Mesothelial cell of epicardium (in vitro differentiated cells): ENCODE measurements at regions not wholly inside any gene's neighbourhood (a gene's known extent, or its start where the extent isn't known, plus 50 kb on each side); places are given as distances from the start of the nearest gene placed in this dataset.
A peak's percentile ranks its signal among the peaks of the same experiment; 100 is the strongest.

Source experiments
- DNase-seq, 2 experiments: peaks; one replicate each; pipeline ENCODE4 v3.0.0; 2021; ENCODE audit warnings: low spot score in 2 of 2; ENCODE audit not compliant: unreplicated experiment in 2 of 2
- H3K27ac Mint-ChIP-seq: 2 replicates; pipeline ENCODE4 v1.8.0; 2021; ENCODE audit warnings: mixed read lengths
- H3K27me3 Mint-ChIP-seq: 2 replicates; pipeline ENCODE4 v1.8.0; 2021; ENCODE audit warnings: low read depth, mixed read lengths
- H3K36me3 Mint-ChIP-seq: 2 replicates; pipeline ENCODE4 v1.8.0; 2021; ENCODE audit warnings: mixed read lengths
- H3K4me1 Mint-ChIP-seq: 2 replicates; pipeline ENCODE4 v1.8.0; 2021; ENCODE audit warnings: mixed read lengths
- H3K4me3 Mint-ChIP-seq: 2 replicates; pipeline ENCODE4 v1.8.0; 2021; ENCODE audit warnings: mild to moderate bottlenecking, moderate library complexity, mixed read lengths
- H3K9me3 Mint-ChIP-seq: 2 replicates; pipeline ENCODE4 v1.8.0; 2021; ENCODE audit warnings: mixed read lengths
- TF ChIP-seq, protein P1 (sequence below): fragments of 200-600 bp; sonication (generic); IDR thresholded peaks from one replicate; pipeline ENCODE4 v1.5.0; 2021; ENCODE audit warnings: antibody characterized with exemption; ENCODE audit not compliant: unreplicated experiment

DNA sequence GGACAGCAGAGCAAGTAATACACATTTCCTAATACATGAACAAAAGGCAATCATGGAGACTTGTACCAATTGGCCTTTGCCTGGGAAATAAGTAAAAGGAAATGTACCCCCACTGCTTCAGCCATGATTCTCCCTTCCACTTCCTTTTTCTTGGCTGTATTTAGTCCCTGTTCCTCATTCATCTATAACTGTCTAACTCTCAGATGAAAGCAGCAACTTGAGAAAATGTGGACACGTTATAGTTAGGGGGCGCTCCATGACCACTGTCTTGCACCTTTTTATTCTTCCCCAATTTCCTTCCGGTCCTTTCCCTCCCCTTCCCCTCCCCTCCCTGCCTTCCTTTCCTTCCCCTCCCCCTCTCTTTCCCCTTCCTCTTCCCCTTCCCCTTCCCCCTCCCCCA, 61.3 kb upstream of the BARX2 start:
- DNase-seq = no peak
- TF ChIP-seq, protein P1, sequence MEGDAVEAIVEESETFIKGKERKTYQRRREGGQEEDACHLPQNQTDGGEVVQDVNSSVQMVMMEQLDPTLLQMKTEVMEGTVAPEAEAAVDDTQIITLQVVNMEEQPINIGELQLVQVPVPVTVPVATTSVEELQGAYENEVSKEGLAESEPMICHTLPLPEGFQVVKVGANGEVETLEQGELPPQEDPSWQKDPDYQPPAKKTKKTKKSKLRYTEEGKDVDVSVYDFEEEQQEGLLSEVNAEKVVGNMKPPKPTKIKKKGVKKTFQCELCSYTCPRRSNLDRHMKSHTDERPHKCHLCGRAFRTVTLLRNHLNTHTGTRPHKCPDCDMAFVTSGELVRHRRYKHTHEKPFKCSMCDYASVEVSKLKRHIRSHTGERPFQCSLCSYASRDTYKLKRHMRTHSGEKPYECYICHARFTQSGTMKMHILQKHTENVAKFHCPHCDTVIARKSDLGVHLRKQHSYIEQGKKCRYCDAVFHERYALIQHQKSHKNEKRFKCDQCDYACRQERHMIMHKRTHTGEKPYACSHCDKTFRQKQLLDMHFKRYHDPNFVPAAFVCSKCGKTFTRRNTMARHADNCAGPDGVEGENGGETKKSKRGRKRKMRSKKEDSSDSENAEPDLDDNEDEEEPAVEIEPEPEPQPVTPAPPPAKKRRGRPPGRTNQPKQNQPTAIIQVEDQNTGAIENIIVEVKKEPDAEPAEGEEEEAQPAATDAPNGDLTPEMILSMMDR = no peak
- Mint-ChIP-seq H3K27me3 (no peaks in the 10 kb centered on the region), H3K9me3 (peaks cover 4% of the 10 kb centered on the region), H3K4me3 (no peak overlapping the region), H3K36me3 (peaks cover under 1% of the 10 kb centered on the region), H3K4me1 (peaks cover 43% of the 10 kb centered on the region), H3K27ac (no peak overlapping the region)

DNA sequence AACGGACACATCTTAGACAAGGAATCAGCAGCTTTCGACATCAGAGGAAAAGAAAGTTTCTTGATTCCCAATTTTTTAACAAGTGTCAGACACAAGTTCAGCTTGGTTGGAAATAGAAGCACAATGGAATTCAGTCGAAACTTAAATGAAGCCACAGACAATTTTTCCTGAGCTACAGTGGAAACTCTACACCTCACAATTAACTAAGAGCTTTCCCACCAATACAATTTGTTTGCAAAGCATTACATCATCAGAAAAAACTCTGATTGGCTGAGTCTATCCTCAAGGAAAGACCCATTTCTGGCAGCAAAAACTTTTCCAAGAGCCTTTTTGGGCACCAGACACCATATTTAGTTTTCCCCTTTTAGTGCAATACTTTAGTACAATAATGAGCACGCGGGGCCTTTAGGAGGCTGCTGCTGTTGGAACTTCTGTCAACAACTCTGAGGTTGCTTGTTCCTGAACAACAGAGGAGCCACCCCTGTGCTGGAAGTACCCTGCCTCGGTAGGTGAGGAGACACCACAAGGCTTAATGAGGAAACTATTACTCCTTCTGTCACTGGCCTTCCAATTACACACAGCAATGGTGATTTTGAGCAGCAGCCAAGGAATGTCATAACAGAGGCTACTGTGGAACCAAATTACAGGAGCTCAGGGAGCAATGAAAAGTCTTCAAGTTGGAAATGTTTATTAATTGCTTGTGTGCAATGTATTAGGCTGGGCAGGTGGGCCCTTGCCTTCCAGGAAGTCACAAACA, 61.9 kb upstream of the BARX2 start:
- Mint-ChIP-seq H3K27ac (peak overlapping the region; percentile 81), H3K27me3 (no peaks in the 10 kb centered on the region), H3K36me3 (peaks cover 2% of the 10 kb centered on the region), H3K9me3 (peaks cover 8% of the 10 kb centered on the region), H3K4me3 (no peak overlapping the region), H3K4me1 (peaks cover 41% of the 10 kb centered on the region)
- DNase-seq = no peak
- TF ChIP-seq, protein P1 = no peak

DNA sequence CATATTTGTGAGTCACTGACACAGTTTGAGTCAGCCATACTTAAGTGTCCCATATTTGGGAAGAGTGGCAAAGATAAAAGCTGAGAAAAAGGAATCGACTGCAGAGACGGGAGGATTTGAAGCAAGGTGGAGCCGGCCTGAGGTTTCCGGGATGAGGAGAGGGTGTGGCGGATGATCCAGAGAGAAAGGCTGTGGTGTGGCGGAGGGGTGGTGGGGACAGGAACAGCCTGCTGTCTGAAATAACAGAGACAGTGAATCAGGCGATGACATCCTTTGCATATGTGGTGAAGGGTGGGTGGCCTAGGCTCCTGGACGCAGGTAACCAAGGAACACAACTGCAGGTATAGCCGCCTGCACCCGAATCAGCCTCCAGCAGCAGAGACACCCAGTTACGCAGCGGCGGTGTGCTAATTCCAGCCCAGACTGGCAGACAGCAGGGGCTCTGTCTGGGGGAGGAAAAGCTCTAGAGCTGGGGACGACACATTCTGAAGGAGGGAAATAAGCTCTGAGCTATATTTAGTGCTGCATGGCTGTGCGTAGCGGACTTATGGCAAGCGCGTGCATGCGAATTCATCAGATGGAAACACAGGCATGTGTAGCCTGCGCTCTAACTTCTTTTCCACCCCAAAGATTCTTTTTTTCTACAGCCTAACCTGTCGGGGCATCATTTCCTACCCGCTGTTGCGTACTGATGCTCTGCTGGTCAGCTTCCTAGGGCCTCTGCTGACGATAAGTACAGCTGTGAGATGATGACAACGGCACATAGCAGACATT, 62.7 kb upstream of the BARX2 start:
- Mint-ChIP-seq H3K27ac (peak overlapping the region; percentile 81), H3K4me3 (no peak overlapping the region), H3K9me3 (peaks cover 8% of the 10 kb centered on the region), H3K4me1 (peaks cover 41% of the 10 kb centered on the region), H3K27me3 (no peaks in the 10 kb centered on the region), H3K36me3 (peaks cover 2% of the 10 kb centered on the region)
- TF ChIP-seq, protein P1 = no peak
- DNase-seq = no peak

DNA sequence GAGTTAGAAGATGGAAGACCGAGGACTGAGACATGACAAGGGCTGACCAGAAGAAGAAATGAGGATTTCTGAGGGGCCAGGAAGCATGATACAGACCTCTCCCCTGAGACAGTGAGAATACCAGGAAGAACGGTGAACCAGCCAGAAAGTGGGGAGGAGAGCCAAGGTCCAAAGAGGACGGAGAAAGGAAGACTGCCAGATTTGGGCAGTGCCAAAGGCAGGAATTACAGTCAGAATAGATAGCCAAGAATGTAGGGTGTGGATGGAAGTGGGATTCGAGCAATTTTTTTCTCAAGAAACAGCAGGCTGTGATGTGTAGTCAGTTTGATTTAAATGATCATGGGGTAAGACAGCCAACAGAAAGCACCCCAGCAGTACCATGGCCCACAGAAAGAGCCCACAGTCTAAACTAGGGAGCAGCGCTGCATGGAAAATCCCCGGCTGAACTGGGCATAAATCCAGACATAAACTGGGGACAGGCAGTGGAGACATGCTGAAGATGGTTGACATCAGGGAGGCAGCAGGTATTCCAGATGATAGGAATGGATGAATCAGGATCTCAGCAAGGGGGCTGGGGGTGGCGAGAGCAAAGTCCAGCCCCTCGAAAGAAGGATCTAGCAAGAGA, 67.3 kb upstream of the BARX2 start:
- peaks cover 2% of the 10 kb centered on the region for H3K36me3 Mint-ChIP-seq
- no peak overlapping the region for H3K4me3 Mint-ChIP-seq
- TF ChIP-seq, protein P1 = no peak
- H3K27me3 Mint-ChIP-seq = no peaks in the 10 kb centered on the region
- H3K27ac Mint-ChIP-seq = no peak overlapping the region
- peaks cover 11% of the 10 kb centered on the region for H3K9me3 Mint-ChIP-seq
- DNase-seq = no peak
- peaks cover 14% of the 10 kb centered on the region for H3K4me1 Mint-ChIP-seq

DNA sequence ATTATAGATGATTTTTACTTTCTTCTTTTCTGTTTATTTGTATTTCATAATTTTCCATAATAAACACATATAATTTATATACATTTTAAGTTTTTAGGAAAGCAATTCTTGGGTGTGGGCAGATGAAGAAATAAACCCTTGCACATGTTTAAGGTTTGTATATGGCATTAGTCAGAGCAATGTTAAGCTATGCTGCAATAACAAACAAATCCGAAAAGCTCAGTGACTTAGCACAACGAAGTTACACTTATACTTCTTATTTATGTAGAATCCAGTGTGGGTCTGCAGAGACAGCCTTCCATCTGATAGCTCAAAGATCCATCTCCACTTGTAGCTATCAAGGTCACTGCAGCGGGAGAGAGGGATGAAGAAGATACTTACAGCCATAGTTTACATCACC, 68.5 kb upstream of the BARX2 start:
- no peak overlapping the region for H3K4me3 Mint-ChIP-seq
- H3K27ac Mint-ChIP-seq = no peak overlapping the region
- TF ChIP-seq, protein P1 = no peak
- DNase-seq = no peak
- peaks cover 11% of the 10 kb centered on the region for H3K9me3 Mint-ChIP-seq
- peaks cover 2% of the 10 kb centered on the region for H3K36me3 Mint-ChIP-seq
- H3K27me3 Mint-ChIP-seq = no peaks in the 10 kb centered on the region
- peaks cover 3% of the 10 kb centered on the region for H3K4me1 Mint-ChIP-seq
